GM23338 (cell line): ENCODE measurements at regions not wholly inside any gene's neighbourhood (a gene's known extent, or its start where the extent isn't known, plus 50 kb on each side); places are given as distances from the start of the nearest gene placed in this dataset.

Source experiments
- ATAC-seq: fragments of 200-7000 bp; cut with Tn5 transposase; 3 replicates; pipeline ENCODE4 v1.9.1; 2020
- DNase-seq: peaks from one replicate; pipeline ENCODE4 v3.0.0-alpha.2; 2015; ENCODE audit warnings: low spot score
- H2AFZ ChIP-seq: fragments of 200-600 bp; sonication (generic); 2 replicates; pipeline ENCODE4 v1.8.0; 2016; ENCODE audit warnings: antibody characterized with exemption, mild to moderate bottlenecking, moderate library complexity
- H3F3A ChIP-seq: fragments of 200-600 bp; sonication (generic); replicated peaks from 2 replicates; pipeline ENCODE4 v1.8.0; 2017; ENCODE audit warnings: antibody characterized with exemption, mixed run types, low read depth
- H3K27ac ChIP-seq: fragments of 200-600 bp; sonication (generic); 2 replicates; pipeline ENCODE4 v1.6.1; 2016; ENCODE audit warnings: low read depth
- H3K27me3 ChIP-seq: fragments of 200-600 bp; sonication (generic); 2 replicates; pipeline ENCODE4 v1.8.0; 2016; ENCODE audit warnings: mild to moderate bottlenecking, mixed run types, moderate library complexity; ENCODE audit not compliant: insufficient read depth
- H3K36me3 ChIP-seq: fragments of 200-600 bp; sonication (generic); 2 replicates; pipeline ENCODE4 v1.8.0; 2016; ENCODE audit warnings: mild to moderate bottlenecking; ENCODE audit not compliant: insufficient read depth
- H3K4me1 ChIP-seq: fragments of 200-600 bp; sonication (generic); 2 replicates; pipeline ENCODE4 v1.8.0; 2016; ENCODE audit warnings: mild to moderate bottlenecking, moderate library complexity; ENCODE audit not compliant: insufficient read depth
- H3K4me2 ChIP-seq: fragments of 200-600 bp; sonication (generic); 2 replicates; pipeline ENCODE4 v1.7.1; 2017; ENCODE audit warnings: mixed run types
- H3K4me3 ChIP-seq: fragments of 200-600 bp; sonication (generic); 2 replicates; pipeline ENCODE4 v1.6.1; 2016; ENCODE audit warnings: mixed run types
- H3K79me2 ChIP-seq: fragments of 200-600 bp; sonication (generic); replicated peaks from 2 replicates; pipeline ENCODE4 v1.8.0; 2017; ENCODE audit warnings: mild to moderate bottlenecking; ENCODE audit not compliant: insufficient read depth
- H3K9me2 ChIP-seq: fragments of 200-600 bp; sonication (generic); 2 replicates; pipeline ENCODE4 v1.8.0; 2017; ENCODE audit not compliant: insufficient read depth
- H4K20me1 ChIP-seq: fragments of 200-600 bp; sonication (generic); replicated peaks from 2 replicates; pipeline ENCODE4 v1.8.0; 2017; ENCODE audit warnings: mild to moderate bottlenecking; ENCODE audit not compliant: insufficient read depth
- H3K27ac Mint-ChIP-seq: 2 replicates; pipeline ENCODE4 v1.8.0; 2020; ENCODE audit warnings: inconsistent platforms, mild to moderate bottlenecking, moderate library complexity, mixed read lengths
- H3K27me3 Mint-ChIP-seq: 3 replicates; pipeline ENCODE4 v1.8.0; 2022; ENCODE audit warnings: low read depth, mild to moderate bottlenecking, moderate library complexity, mixed read lengths, inconsistent platforms; ENCODE audit not compliant: insufficient read depth, poor library complexity
- H3K36me3 Mint-ChIP-seq: 3 replicates; pipeline ENCODE4 v1.8.0; 2021; ENCODE audit warnings: low read depth, mild to moderate bottlenecking, inconsistent platforms, moderate library complexity, mixed read lengths
- H3K4me1 Mint-ChIP-seq: 3 replicates; pipeline ENCODE4 v1.8.0; 2020; ENCODE audit warnings: mild to moderate bottlenecking, inconsistent platforms, mixed read lengths
- H3K4me3 Mint-ChIP-seq: 3 replicates; pipeline ENCODE4 v1.8.0; 2021; ENCODE audit warnings: moderate library complexity, mild to moderate bottlenecking, inconsistent platforms, mixed read lengths
- H3K9me3 Mint-ChIP-seq: 3 replicates; pipeline ENCODE4 v1.8.0; 2020; ENCODE audit warnings: moderate library complexity, mild to moderate bottlenecking, inconsistent platforms, mixed read lengths
- EZH2phosphoT487 ChIP-seq: fragments of 200-600 bp; sonication (generic); IDR thresholded peaks from one replicate; pipeline ENCODE4 v1.8.1; 2018; ENCODE audit warnings: antibody characterized with exemption; ENCODE audit not compliant: unreplicated experiment
- POLR2AphosphoS5 ChIP-seq: IDR thresholded peaks from 2 replicates; pipeline ENCODE4 v1.6.1; 2016; ENCODE audit warnings: antibody characterized with exemption, low read depth
- ZNF114 ChIP-seq: fragments of 250-450 bp; sonication (Bioruptor Pico); IDR thresholded peaks from 2 replicates; pipeline ENCODE4 v1.5.0; 2020; ENCODE audit warnings: mild to moderate bottlenecking, moderate library complexity
- TF ChIP-seq, protein P1 (sequence below): fragments of 250-450 bp; sonication (Bioruptor Pico); IDR thresholded peaks from 2 replicates; pipeline ENCODE4 v1.5.0; 2020; ENCODE audit warnings: mild to moderate bottlenecking, moderate library complexity
- TF ChIP-seq, protein P2 (sequence below), 2 experiments: fragments of 200-600 bp in 1 of 2; sonication (generic) in 1 of 2; conservative IDR thresholded peaks; 2 replicates each; pipeline versions ENCODE4 v1.5.1 to v1.6.1; 2016 to 2017; ENCODE audit warnings: antibody characterized with exemption in 2 of 2, low read depth in 2 of 2, mild to moderate bottlenecking in 2 of 2, moderate library complexity in 1 of 2
- TF ChIP-seq, protein P3 (sequence below): IDR thresholded peaks from 2 replicates; pipeline ENCODE4 v1.6.1; 2016; ENCODE audit warnings: antibody characterized with exemption

DNA sequence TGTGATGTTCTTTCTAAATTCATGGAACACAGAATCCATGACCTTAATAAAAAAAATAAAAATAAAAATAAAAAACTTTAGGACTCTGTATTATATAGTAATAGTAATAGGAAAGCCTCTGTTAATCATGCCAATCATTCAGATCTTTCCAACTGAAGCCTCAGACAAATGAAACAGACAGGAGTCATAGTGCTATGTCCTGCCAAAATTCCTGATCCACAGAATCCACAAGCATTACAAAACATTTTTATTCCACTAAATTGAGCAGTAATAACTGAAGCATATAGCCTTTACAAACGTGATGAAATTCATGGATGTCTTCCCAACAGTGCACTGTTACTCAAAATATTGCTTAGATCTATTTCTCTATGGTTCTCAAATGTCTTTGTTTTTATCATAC, 820.6 kb upstream of the PCDH9 start (continued):
- TF ChIP-seq, protein P1, sequence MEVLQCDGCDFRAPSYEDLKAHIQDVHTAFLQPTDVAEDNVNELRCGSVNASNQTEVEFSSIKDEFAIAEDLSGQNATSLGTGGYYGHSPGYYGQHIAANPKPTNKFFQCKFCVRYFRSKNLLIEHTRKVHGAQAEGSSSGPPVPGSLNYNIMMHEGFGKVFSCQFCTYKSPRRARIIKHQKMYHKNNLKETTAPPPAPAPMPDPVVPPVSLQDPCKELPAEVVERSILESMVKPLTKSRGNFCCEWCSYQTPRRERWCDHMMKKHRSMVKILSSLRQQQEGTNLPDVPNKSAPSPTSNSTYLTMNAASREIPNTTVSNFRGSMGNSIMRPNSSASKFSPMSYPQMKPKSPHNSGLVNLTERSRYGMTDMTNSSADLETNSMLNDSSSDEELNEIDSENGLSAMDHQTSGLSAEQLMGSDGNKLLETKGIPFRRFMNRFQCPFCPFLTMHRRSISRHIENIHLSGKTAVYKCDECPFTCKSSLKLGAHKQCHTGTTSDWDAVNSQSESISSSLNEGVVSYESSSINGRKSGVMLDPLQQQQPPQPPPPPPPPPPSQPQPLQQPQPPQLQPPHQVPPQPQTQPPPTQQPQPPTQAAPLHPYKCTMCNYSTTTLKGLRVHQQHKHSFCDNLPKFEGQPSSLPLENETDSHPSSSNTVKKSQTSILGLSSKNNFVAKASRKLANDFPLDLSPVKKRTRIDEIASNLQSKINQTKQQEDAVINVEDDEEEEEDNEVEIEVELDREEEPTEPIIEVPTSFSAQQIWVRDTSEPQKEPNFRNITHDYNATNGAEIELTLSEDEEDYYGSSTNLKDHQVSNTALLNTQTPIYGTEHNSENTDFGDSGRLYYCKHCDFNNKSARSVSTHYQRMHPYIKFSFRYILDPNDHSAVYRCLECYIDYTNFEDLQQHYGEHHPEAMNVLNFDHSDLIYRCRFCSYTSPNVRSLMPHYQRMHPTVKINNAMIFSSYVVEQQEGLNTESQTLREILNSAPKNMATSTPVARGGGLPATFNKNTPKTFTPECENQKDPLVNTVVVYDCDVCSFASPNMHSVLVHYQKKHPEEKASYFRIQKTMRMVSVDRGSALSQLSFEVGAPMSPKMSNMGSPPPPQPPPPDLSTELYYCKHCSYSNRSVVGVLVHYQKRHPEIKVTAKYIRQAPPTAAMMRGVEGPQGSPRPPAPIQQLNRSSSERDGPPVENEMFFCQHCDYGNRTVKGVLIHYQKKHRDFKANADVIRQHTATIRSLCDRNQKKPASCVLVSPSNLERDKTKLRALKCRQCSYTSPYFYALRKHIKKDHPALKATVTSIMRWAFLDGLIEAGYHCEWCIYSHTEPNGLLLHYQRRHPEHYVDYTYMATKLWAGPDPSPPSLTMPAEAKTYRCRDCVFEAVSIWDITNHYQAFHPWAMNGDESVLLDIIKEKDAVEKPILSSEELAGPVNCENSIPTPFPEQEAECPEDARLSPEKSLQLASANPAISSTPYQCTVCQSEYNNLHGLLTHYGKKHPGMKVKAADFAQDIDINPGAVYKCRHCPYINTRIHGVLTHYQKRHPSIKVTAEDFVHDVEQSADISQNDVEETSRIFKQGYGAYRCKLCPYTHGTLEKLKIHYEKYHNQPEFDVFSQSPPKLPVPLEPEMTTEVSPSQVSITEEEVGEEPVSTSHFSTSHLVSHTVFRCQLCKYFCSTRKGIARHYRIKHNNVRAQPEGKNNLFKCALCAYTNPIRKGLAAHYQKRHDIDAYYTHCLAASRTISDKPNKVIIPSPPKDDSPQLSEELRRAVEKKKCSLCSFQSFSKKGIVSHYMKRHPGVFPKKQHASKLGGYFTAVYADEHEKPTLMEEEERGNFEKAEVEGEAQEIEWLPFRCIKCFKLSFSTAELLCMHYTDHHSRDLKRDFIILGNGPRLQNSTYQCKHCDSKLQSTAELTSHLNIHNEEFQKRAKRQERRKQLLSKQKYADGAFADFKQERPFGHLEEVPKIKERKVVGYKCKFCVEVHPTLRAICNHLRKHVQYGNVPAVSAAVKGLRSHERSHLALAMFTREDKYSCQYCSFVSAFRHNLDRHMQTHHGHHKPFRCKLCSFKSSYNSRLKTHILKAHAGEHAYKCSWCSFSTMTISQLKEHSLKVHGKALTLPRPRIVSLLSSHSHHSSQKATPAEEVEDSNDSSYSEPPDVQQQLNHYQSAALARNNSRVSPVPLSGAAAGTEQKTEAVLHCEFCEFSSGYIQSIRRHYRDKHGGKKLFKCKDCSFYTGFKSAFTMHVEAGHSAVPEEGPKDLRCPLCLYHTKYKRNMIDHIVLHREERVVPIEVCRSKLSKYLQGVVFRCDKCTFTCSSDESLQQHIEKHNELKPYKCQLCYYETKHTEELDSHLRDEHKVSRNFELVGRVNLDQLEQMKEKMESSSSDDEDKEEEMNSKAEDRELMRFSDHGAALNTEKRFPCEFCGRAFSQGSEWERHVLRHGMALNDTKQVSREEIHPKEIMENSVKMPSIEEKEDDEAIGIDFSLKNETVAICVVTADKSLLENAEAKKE (CRISPR knock-in tag), result no peak
- TF ChIP-seq ZNF114 (CRISPR knock-in tag) (no peak), POLR2AphosphoS5 (no peak)
- TF ChIP-seq, protein P2, sequence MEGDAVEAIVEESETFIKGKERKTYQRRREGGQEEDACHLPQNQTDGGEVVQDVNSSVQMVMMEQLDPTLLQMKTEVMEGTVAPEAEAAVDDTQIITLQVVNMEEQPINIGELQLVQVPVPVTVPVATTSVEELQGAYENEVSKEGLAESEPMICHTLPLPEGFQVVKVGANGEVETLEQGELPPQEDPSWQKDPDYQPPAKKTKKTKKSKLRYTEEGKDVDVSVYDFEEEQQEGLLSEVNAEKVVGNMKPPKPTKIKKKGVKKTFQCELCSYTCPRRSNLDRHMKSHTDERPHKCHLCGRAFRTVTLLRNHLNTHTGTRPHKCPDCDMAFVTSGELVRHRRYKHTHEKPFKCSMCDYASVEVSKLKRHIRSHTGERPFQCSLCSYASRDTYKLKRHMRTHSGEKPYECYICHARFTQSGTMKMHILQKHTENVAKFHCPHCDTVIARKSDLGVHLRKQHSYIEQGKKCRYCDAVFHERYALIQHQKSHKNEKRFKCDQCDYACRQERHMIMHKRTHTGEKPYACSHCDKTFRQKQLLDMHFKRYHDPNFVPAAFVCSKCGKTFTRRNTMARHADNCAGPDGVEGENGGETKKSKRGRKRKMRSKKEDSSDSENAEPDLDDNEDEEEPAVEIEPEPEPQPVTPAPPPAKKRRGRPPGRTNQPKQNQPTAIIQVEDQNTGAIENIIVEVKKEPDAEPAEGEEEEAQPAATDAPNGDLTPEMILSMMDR (conservative IDR thresholded peaks at IDR 0.05; ENCODE audit: low read depth in 2 of 2), result no peak

DNA sequence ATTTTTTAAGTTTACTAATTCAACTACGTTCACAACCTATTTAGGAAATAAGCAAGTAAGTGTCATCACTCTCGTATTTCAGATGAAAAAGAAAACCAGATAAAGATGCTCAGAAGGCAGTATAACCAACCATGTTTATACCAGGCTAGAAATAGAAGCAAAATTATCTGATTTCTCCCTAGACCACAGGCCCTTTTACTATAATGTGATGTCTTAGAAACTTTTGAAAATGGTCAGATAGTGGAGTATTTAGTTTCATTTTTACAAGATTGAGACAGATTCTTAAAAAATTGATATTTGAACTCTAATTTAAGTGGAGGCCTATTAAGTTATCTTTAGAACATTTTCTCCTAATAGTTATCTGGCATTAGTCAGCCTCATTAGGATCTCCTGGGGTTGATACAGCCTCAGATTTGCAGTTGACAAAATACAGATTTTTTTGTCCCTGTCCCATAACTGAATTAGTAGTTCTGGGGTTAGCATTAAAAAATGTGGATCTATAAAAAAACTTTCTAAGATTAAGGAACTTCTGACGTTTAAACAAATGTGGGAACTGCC, 818.7 kb upstream of the PCDH9 start:
- Histone ChIP-seq H3K36me3 (no peaks in the 10 kb centered on the region), H2AFZ (no peak overlapping the region), H3K9me2 (no peaks in the 10 kb centered on the region), H4K20me1 (no peaks in the 10 kb centered on the region), H3K27ac (no peak overlapping the region), H3K4me1 (no peaks in the 10 kb centered on the region; the same call in 1 of the 2 replicates), H3K79me2 (no peaks in the 10 kb centered on the region), H3K4me2 (no peak overlapping the region), H3K27me3 (no peaks in the 10 kb centered on the region), H3F3A (no peaks in the 10 kb centered on the region), H3K4me3 (no peak overlapping the region)
- peaks cover 5% of the 10 kb centered on the region; the same call in 1 of the 3 replicates for H3K4me1 Mint-ChIP-seq
- no peak overlapping the region for H3K27ac Mint-ChIP-seq
- H3K4me3 Mint-ChIP-seq, result no peak overlapping the region
- no peaks in the 10 kb centered on the region; the same call in 2 of the 3 replicates for H3K9me3 Mint-ChIP-seq
- no peaks in the 10 kb centered on the region for H3K36me3 Mint-ChIP-seq
- ATAC-seq (no peak), DNase-seq (no peak)
- H3K27me3 Mint-ChIP-seq, result no peaks in the 10 kb centered on the region
- no peak for TF ChIP-seq POLR2AphosphoS5
- no peak for TF ChIP-seq EZH2phosphoT487
- TF ChIP-seq, protein P3, sequence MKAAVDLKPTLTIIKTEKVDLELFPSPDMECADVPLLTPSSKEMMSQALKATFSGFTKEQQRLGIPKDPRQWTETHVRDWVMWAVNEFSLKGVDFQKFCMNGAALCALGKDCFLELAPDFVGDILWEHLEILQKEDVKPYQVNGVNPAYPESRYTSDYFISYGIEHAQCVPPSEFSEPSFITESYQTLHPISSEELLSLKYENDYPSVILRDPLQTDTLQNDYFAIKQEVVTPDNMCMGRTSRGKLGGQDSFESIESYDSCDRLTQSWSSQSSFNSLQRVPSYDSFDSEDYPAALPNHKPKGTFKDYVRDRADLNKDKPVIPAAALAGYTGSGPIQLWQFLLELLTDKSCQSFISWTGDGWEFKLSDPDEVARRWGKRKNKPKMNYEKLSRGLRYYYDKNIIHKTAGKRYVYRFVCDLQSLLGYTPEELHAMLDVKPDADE, result no peak
- TF ChIP-seq, protein P1 (CRISPR knock-in tag), result no peak
